Sigmoid colon (tissue), 6 donors: ENCODE measurements at regions not wholly inside any gene's neighbourhood (a gene's known extent, or its start where the extent isn't known, plus 50 kb on each side); places are given as distances from the start of the nearest gene placed in this dataset.

Experiments
- DNase-seq: peaks from one replicate; pipeline ENCODE4 v3.0.0-alpha.2; 2019
- H3K27ac ChIP-seq, 4 donors: fragments of 200-600 bp; sonication (generic); one replicate each; pipeline ENCODE4 v1.5.1; 2016 to 2019; ENCODE audit warnings: mild to moderate bottlenecking in 1 of 4
- H3K27me3 ChIP-seq, 3 donors: fragments of 200-600 bp; sonication (generic); one replicate each; pipeline ENCODE4 v1.5.1; 2019; ENCODE audit warnings: mild to moderate bottlenecking in 1 of 3
- H3K36me3 ChIP-seq, 4 donors: fragments of 200-600 bp; sonication (generic); one replicate each; pipeline ENCODE4 v1.5.1; 2016 to 2019
- H3K4me1 ChIP-seq, 4 donors: fragments of 200-600 bp; sonication (generic); one replicate each; pipeline ENCODE4 v1.5.1; 2017 to 2019
- H3K4me3 ChIP-seq, 4 donors: fragments of 200-600 bp; sonication (generic); one replicate each; pipeline ENCODE4 v1.5.1; 2017 to 2019; ENCODE audit warnings: mild to moderate bottlenecking in 2 of 4, moderate library complexity in 1 of 4
- H3K9me3 ChIP-seq, 4 donors: fragments of 200-600 bp in 3 of 4; sonication (generic) in 3 of 4; one replicate each; pipeline versions ENCODE4 v1.5.1 to v1.6.1; 2013 to 2019
- CTCF ChIP-seq, 4 experiments: fragments of 450-650 bp in 3 of 4; fragments of 200-600 bp in 1 of 4; IDR thresholded peaks; one replicate each; pipeline ENCODE4 v1.5.1; 2016 to 2019; ENCODE audit warnings: antibody characterized with exemption in 4 of 4, mild to moderate bottlenecking in 3 of 4, moderate library complexity in 2 of 4
- EP300 ChIP-seq, 4 donors: sonication (generic); formaldehyde crosslinking; IDR thresholded peaks; one replicate each; pipeline ENCODE4 v1.6.1; 2017; ENCODE audit warnings: antibody characterized with exemption in 4 of 4
- POLR2A ChIP-seq, 2 donors: fragments of 450-650 bp; IDR thresholded peaks; one replicate each; pipeline ENCODE4 v1.6.1; 2016; ENCODE audit warnings: antibody characterized with exemption in 2 of 2, mild to moderate bottlenecking in 2 of 2, moderate library complexity in 2 of 2
- POLR2AphosphoS5 ChIP-seq, 4 donors: sonication (generic); formaldehyde crosslinking; IDR thresholded peaks; one replicate each; pipeline ENCODE4 v1.6.1; 2017; ENCODE audit warnings: antibody characterized with exemption in 4 of 4
- WGBS, 2 donors: extraction: QIAGEN DNeasy Blood & Tissue Kit; methylation state at CpG; one replicate each; pipeline ENCODE4 v1.1.7; 2013; 5-methylcytosine and 5-hydroxymethylcytosine counted together
- intact Hi-C: fragments of 100-400 bp; cut with DNase I; formaldehyde crosslinking; loops from one replicate; pipeline ENCODE4 v1.15.1; 2023
- donor health status: healthy with polysubstance abuse.
- donor health status: healthy.

- peaks cover 0 to 11% (median 3%) of the 10 kb centered on the region in 4 donors for H3K4me1 ChIP-seq
- H3K4me3 ChIP-seq = no peak overlapping the region
- H3K9me3 ChIP-seq = no peaks in the 10 kb centered on the region
- H3K36me3 ChIP-seq = peaks cover 0 to 4% (median 0%) of the 10 kb centered on the region in 4 donors
- no peaks in the 10 kb centered on the region for H3K27me3 ChIP-seq
- no peak for TF ChIP-seq POLR2AphosphoS5 (IDR thresholded peaks at IDR 0.05)
- TF ChIP-seq CTCF (IDR thresholded peaks at IDR 0.05) = no peak
- TF ChIP-seq POLR2A (IDR thresholded peaks at IDR 0.05) = no peak
- TF ChIP-seq EP300 (IDR thresholded peaks at IDR 0.05) = no peak
- intact Hi-C loops = no loop called here
- no peak for DNase-seq
- H3K27ac ChIP-seq = peak overlapping the region in 1 of 4 donors; percentile 17
- WGBS, 2 donors = 87 to 90% methylated on average over 9 of the region's 9 CpGs
These were observed 69.2 kb upstream of the KIF26B start for GRCh38 chr1:245085508-245086095.

- no peak for TF ChIP-seq POLR2AphosphoS5 (IDR thresholded peaks at IDR 0.05)
- Histone ChIP-seq H3K36me3 (peaks cover 0 to 4% (median 0%) of the 10 kb centered on the region in 4 donors), H3K4me1 (peaks cover 0 to 11% (median 3%) of the 10 kb centered on the region in 4 donors), H3K4me3 (no peak overlapping the region), H3K9me3 (no peaks in the 10 kb centered on the region), H3K27me3 (no peaks in the 10 kb centered on the region), H3K27ac (no peak overlapping the region)
- DNase-seq = no peak
- intact Hi-C loops = no loop called here
- 96 to 97% methylated on average over 7 of the region's 7 CpGs for WGBS, 2 donors
These were observed 70.2 kb upstream of the KIF26B start for GRCh38 chr1:245084551-245084950.

- 64 to 76% methylated on average over 9 of the region's 9 CpGs for WGBS, 2 donors
- peaks cover 0 to 10% (median 4%) of the 10 kb centered on the region in 4 donors for H3K4me1 ChIP-seq
- intact Hi-C loops = no loop called here
- H3K9me3 ChIP-seq = no peaks in the 10 kb centered on the region
- no peak for TF ChIP-seq POLR2A (IDR thresholded peaks at IDR 0.05)
- TF ChIP-seq POLR2AphosphoS5 (IDR thresholded peaks at IDR 0.05) = no peak
- TF ChIP-seq CTCF (IDR thresholded peaks at IDR 0.05) = peak in 2 of 4 experiments; percentile 48 to 50
- no peaks in the 10 kb centered on the region for H3K27me3 ChIP-seq
- DNase-seq = no peak
- H3K4me3 ChIP-seq = no peak overlapping the region
- H3K36me3 ChIP-seq = peaks cover 0 to 4% (median 0%) of the 10 kb centered on the region in 4 donors
- H3K27ac ChIP-seq = no peak overlapping the region
These were observed 75.7 kb upstream of the KIF26B start for GRCh38 chr1:245079021-245079609.

- WGBS, 2 donors = 34 to 63% methylated on average over 5 of the region's 5 CpGs
- DNase-seq = no peak
- no peak for TF ChIP-seq POLR2AphosphoS5 (IDR thresholded peaks at IDR 0.05)
- no peak for TF ChIP-seq POLR2A (IDR thresholded peaks at IDR 0.05)
- no peak for TF ChIP-seq CTCF (IDR thresholded peaks at IDR 0.05)
- TF ChIP-seq EP300 (IDR thresholded peaks at IDR 0.05) = no peak
- no peaks in the 10 kb centered on the region for H3K9me3 ChIP-seq
- H3K4me1 ChIP-seq = peaks cover 0 to 10% (median 4%) of the 10 kb centered on the region in 4 donors
- H3K27me3 ChIP-seq = no peaks in the 10 kb centered on the region
- H3K36me3 ChIP-seq = no peaks in the 10 kb centered on the region
- no peak overlapping the region for H3K4me3 ChIP-seq
- intact Hi-C loops = no loop called here
- H3K27ac ChIP-seq = peak overlapping the region in 2 of 4 donors; percentile 54 to 69
These were observed 79.9 kb upstream of the KIF26B start for GRCh38 chr1:245074898-245075297.

- H3K4me3 ChIP-seq = peak overlapping the region in 3 of 4 donors; percentile 29 to 43 (median 36)
- no peaks in the 10 kb centered on the region for H3K27me3 ChIP-seq
- peaks cover 0 to 10% (median 4%) of the 10 kb centered on the region in 4 donors for H3K4me1 ChIP-seq
- TF ChIP-seq EP300 (IDR thresholded peaks at IDR 0.05) (peak in 1 of 4 donors; percentile 18), POLR2AphosphoS5 (IDR thresholded peaks at IDR 0.05) (peak in 1 of 4 donors; percentile 39), CTCF (IDR thresholded peaks at IDR 0.05) (no peak), POLR2A (IDR thresholded peaks at IDR 0.05) (no peak)
- H3K9me3 ChIP-seq = no peaks in the 10 kb centered on the region
- WGBS, 2 donors = 9 to 49% methylated on average over 6 of the region's 6 CpGs
- H3K36me3 ChIP-seq = no peaks in the 10 kb centered on the region
- H3K27ac ChIP-seq = peak overlapping the region in 3 of 4 donors; percentile 28 to 69 (median 54)
- DNase-seq = no peak
- intact Hi-C loops = no loop called here
These were observed 80.5 kb upstream of the KIF26B start for GRCh38 chr1:245074232-245074747.
